HepG2 (cell line): ENCODE measurements at regions not wholly inside any gene's neighbourhood (a gene's known extent, or its start where the extent isn't known, plus 50 kb on each side); places are given as distances from the start of the nearest gene placed in this dataset.

Source experiments
- ATAC-seq: fragments of 200-7000 bp; cut with Tn5 transposase; 3 replicates; pipeline ENCODE4 v1.9.1; 2020; ENCODE audit warnings: mild to moderate bottlenecking, moderate library complexity
- BruUV-seq: library from RNA; stranded (reverse); fragments of 400-500 nt; replicated peaks from 2 replicates; lab custom pipeline; 2021; lab: Mats Ljungman, UMichigan
- CTCF ChIA-PET: fragments of 300-600 bp; formaldehyde crosslinking; extraction: SDS; loops from one replicate; lab custom pipeline; 2021; ENCODE audit warnings: low total read pairs, inconsistent platforms, low intra/inter-chr PET ratio; lab: Yijun Ruan, JAX
- POLR2A ChIA-PET: fragments of 350-600 bp; sonication (Branson Sonifier 250); formaldehyde crosslinking; loops from one replicate; lab custom pipeline; 2020; ENCODE audit warnings: antibody characterized with exemption, inconsistent platforms; lab: Yijun Ruan, JAX
- DNase-seq: peaks from one replicate; pipeline ENCODE4 v3.0.0-alpha.2; 2015; ENCODE audit warnings: low spot score
- FAIRE-seq: peaks from 3 replicates; lab custom pipeline; 2011; peaks lifted over from hg19 to GRCh38; lab: Jason Lieb, UNC
- H2AFZ ChIP-seq: one replicate; pipeline ENCODE4 v1.6.1; 2011; ENCODE audit warnings: low read length, inconsistent platforms
- H3K27ac ChIP-seq: fragments of 300-600 bp; 3 replicates; pipeline ENCODE4 v1.8.0; 2011; ENCODE audit warnings: mixed run types, mild to moderate bottlenecking, mixed read lengths, low read length, inconsistent platforms; ENCODE audit not compliant: insufficient read depth; ENCODE audit errors: extremely low read length
- H3K27me3 ChIP-seq, 2 experiments: fragments of 200-600 bp in 1 of 2; 2 replicates in 1 of 2; 3 replicates in 1 of 2; pipeline versions ENCODE4 v1.6.0 to v1.8.0; 2011; ENCODE audit warnings: low read length in 2 of 2, mild to moderate bottlenecking in 2 of 2, moderate library complexity in 2 of 2, inconsistent platforms in 1 of 2; ENCODE audit not compliant: insufficient read depth in 2 of 2, control insufficient read depth in 1 of 2
- H3K36me3 ChIP-seq, 2 experiments: fragments of 200-600 bp in 1 of 2; replicated peaks in 1 of 2; 2 replicates in 1 of 2; 3 replicates in 1 of 2; pipeline versions ENCODE4 v1.5.1 to v1.8.0; 2011; ENCODE audit warnings: low read length in 2 of 2, inconsistent platforms in 1 of 2; ENCODE audit not compliant: insufficient read depth in 2 of 2, control insufficient read depth in 1 of 2
- H3K4me1 ChIP-seq: 2 replicates; pipeline ENCODE4 v1.5.1; 2012; ENCODE audit warnings: low read length, inconsistent platforms; ENCODE audit not compliant: insufficient read depth
- H3K4me2 ChIP-seq: 2 replicates; pipeline ENCODE4 v1.6.0; 2011; ENCODE audit warnings: low read depth, low read length, inconsistent platforms
- H3K4me3 ChIP-seq, 3 experiments: fragments of 200-600 bp in 1 of 3; sonication (generic), shearing (Covaris generic) in 1 of 3; replicated peaks in 1 of 3; 2 replicates each; pipeline ENCODE4 v1.5.1; 2011 to 2016; ENCODE audit warnings: low read length in 3 of 3, inconsistent platforms in 2 of 3, low read depth in 2 of 3, mild to moderate bottlenecking in 2 of 3, control low read depth in 1 of 3, mixed read lengths in 1 of 3; ENCODE audit not compliant: insufficient read depth in 1 of 3
- H3K79me2 ChIP-seq: one replicate; pipeline ENCODE4 v1.6.1; 2011; ENCODE audit warnings: low read length, inconsistent platforms; ENCODE audit not compliant: insufficient read depth
- H3K9ac ChIP-seq: 2 replicates; pipeline ENCODE4 v1.6.0; 2011; ENCODE audit warnings: mild to moderate bottlenecking, low read depth, low read length, inconsistent platforms; ENCODE audit not compliant: insufficient read depth
- H3K9me3 ChIP-seq: 2 replicates; pipeline ENCODE4 v1.5.1; 2012; ENCODE audit warnings: mild to moderate bottlenecking, low read length
- H4K20me1 ChIP-seq: 2 replicates; pipeline ENCODE4 v1.6.0; 2011; ENCODE audit warnings: inconsistent platforms, mild to moderate bottlenecking, low read length, moderate library complexity; ENCODE audit not compliant: insufficient read depth
- ATF5 ChIP-seq: sonication (generic); formaldehyde crosslinking; IDR thresholded peaks from 2 replicates; pipeline ENCODE4 v1.4.0; 2020; ENCODE audit warnings: mild to moderate bottlenecking, low read depth, missing genetic modification reagents
- BCL6 ChIP-seq: IDR thresholded peaks from 2 replicates; pipeline ENCODE4 v1.6.1; 2016; ENCODE audit warnings: missing genetic modification reagents, missing compliant biosample characterization
- BHLHE40 ChIP-seq: IDR thresholded peaks from 2 replicates; pipeline ENCODE4 v1.6.1; 2011; ENCODE audit warnings: low read length, improper control_type of control experiment
- DR1 ChIP-seq: sonication (generic); formaldehyde crosslinking; IDR thresholded peaks from 2 replicates; pipeline ENCODE4 v1.8.0; 2021; ENCODE audit warnings: mild to moderate bottlenecking, missing genetic modification reagents, inconsistent platforms
- E2F5 ChIP-seq: sonication (generic); formaldehyde crosslinking; conservative IDR thresholded peaks from 2 replicates; pipeline ENCODE4 v1.4.0; 2020; ENCODE audit warnings: missing genetic modification reagents
- FOSL2 ChIP-seq: sonication (generic); formaldehyde crosslinking; IDR thresholded peaks from 2 replicates; pipeline ENCODE4 v1.4.0; 2020; ENCODE audit warnings: missing genetic modification reagents
- HDAC6 ChIP-seq: fragments of 200-600 bp; sonication (generic); IDR thresholded peaks from 2 replicates; pipeline ENCODE4 v1.7.0; 2017; ENCODE audit warnings: mild to moderate bottlenecking, antibody characterized with exemption, low read length, low read depth
- HNF4A ChIP-seq: sonication (generic); formaldehyde crosslinking; IDR thresholded peaks from 2 replicates; pipeline ENCODE4 v1.4.0; 2020; ENCODE audit warnings: missing genetic modification reagents
- HNRNPH1 ChIP-seq: fragments of 200-400 bp; formaldehyde crosslinking; optimal IDR thresholded peaks from 2 replicates; pipeline ENCODE3; 2017; ENCODE audit warnings: mild to moderate bottlenecking, low read depth, low read length
- IKZF4 ChIP-seq: sonication (generic); formaldehyde crosslinking; IDR thresholded peaks from 2 replicates; pipeline ENCODE4 v1.5.1; 2020; ENCODE audit warnings: borderline replicate concordance, mild to moderate bottlenecking, low read depth, missing genetic modification reagents; ENCODE audit errors: not compliant biosample characterization
- JARID2 ChIP-seq: sonication (generic); formaldehyde crosslinking; IDR thresholded peaks from 2 replicates; pipeline ENCODE4 v1.8.1; 2023; ENCODE audit warnings: missing genetic modification reagents, inconsistent platforms; ENCODE audit not compliant: insufficient replicate concordance
- MLXIP ChIP-seq: sonication (generic); formaldehyde crosslinking; IDR thresholded peaks from 2 replicates; pipeline ENCODE4 v1.9.0; 2021; ENCODE audit warnings: missing genetic modification reagents, borderline replicate concordance
- RCOR2 ChIP-seq: IDR thresholded peaks from 2 replicates; pipeline ENCODE4 v1.6.1; 2016; ENCODE audit warnings: missing biosample characterization, missing genetic modification reagents
- RFX1 ChIP-seq: fragments of 450-650 bp; IDR thresholded peaks from 2 replicates; pipeline ENCODE4 v1.6.1; 2017
- ZMYM2 ChIP-seq: sonication (generic); formaldehyde crosslinking; IDR thresholded peaks from 2 replicates; pipeline ENCODE4 v1.8.0; 2022; ENCODE audit warnings: mild to moderate bottlenecking, missing genetic modification reagents
- ZNF567 ChIP-seq: sonication (generic); formaldehyde crosslinking; IDR thresholded peaks from 2 replicates; pipeline ENCODE4 v1.8.1; 2023; ENCODE audit warnings: mild to moderate bottlenecking, missing genetic modification reagents, borderline replicate concordance
- ZNF660 ChIP-seq: sonication (generic); formaldehyde crosslinking; IDR thresholded peaks from 2 replicates; pipeline ENCODE4 v1.5.1; 2020; ENCODE audit warnings: mild to moderate bottlenecking, low read depth, missing genetic modification reagents, borderline replicate concordance
- ZNF788 ChIP-seq: sonication (generic); formaldehyde crosslinking; IDR thresholded peaks from 2 replicates; pipeline ENCODE4 v1.5.0; 2020; ENCODE audit warnings: mild to moderate bottlenecking, missing genetic modification reagents, borderline replicate concordance
- WGBS: methylation state at CpG from one replicate; pipeline ENCODE4 v1.1.6; 2017; ENCODE audit warnings: low lambda C conversion rate; 5-methylcytosine and 5-hydroxymethylcytosine counted together
- in situ Hi-C: cut with HindIII; loops from 2 replicates; pipeline ENCODE4 v1.10.0; 2017; ENCODE audit warnings: low pct_unique_long_range_greater_than_20kb; ENCODE audit not compliant: extremely low pct_ligation_motif_present
- intact Hi-C: fragments of 100-400 bp; cut with micrococcal nuclease; formaldehyde crosslinking; loops from one replicate; pipeline ENCODE4 v1.10.0; 2022; ENCODE audit not compliant: unreplicated experiment

- CTCF ChIA-PET = no interaction called here
- intact Hi-C loops = no loop called here
- POLR2A ChIA-PET = no interaction called here
- Histone ChIP-seq H3K4me1 (no peaks in the 10 kb centered on the region), H3K27ac (no peak overlapping the region), H2AFZ (no peak overlapping the region), H3K79me2 (no peaks in the 10 kb centered on the region), H3K9me3 (no peaks in the 10 kb centered on the region), H4K20me1 (no peaks in the 10 kb centered on the region), H3K4me2 (no peak overlapping the region), H3K36me3 (no peaks in the 10 kb centered on the region), H3K9ac (no peak overlapping the region), H3K27me3 (peaks cover 0 to 16% of the 10 kb centered on the region in 2 experiments; a peak in 2 of 5 replicates), H3K4me3 (no peak overlapping the region)
- 65% methylated on average over 3 of the region's 3 CpGs for WGBS
- DNase-seq (no peak), ATAC-seq (no peak), FAIRE-seq (no peak)
- in situ Hi-C loops = no loop called here
- TF ChIP-seq ZMYM2 (CRISPR knock-in tag) = no peak
- no peak for TF ChIP-seq ZNF660
- no peak for TF ChIP-seq HDAC6
- no peak for TF ChIP-seq HNF4A (CRISPR knock-in tag)
- TF ChIP-seq JARID2 (CRISPR knock-in tag) = no peak
- no peak for TF ChIP-seq ATF5
- TF ChIP-seq ZNF788 (CRISPR knock-in tag) = no peak
- no peak for TF ChIP-seq ZNF567 (CRISPR knock-in tag)
- no peak for TF ChIP-seq E2F5
- no peak for TF ChIP-seq IKZF4 (CRISPR knock-in tag)
- TF ChIP-seq MLXIP = no peak
- no peak for TF ChIP-seq DR1
- TF ChIP-seq RCOR2 (CRISPR knock-in tag) = no peak
- TF ChIP-seq BCL6 (CRISPR knock-in tag) = no peak
- TF ChIP-seq FOSL2 = no peak
- no peak for TF ChIP-seq RFX1
- no peak for TF ChIP-seq BHLHE40
- no peak for TF ChIP-seq HNRNPH1
- no TSS peak for BruUV-seq
These were observed 69.9 kb upstream of the SOX4 start for GRCh38 chr6:21523652-21524051.
